ENCODE measurements at regions not wholly inside any gene's neighbourhood (a gene's known extent, or its start where the extent isn't known, plus 50 kb on each side); places are given as distances from the start of the nearest gene placed in this dataset.

- no peak for TF ChIP-seq CTCF (IDR thresholded peaks at IDR 0.05)
- TF ChIP-seq POLR2AphosphoS5 (IDR thresholded peaks at IDR 0.05), result no peak
- TF ChIP-seq POLR2A (IDR thresholded peaks at IDR 0.05), result no peak
- no peak for TF ChIP-seq EP300 (IDR thresholded peaks at IDR 0.05)
Measured at GRCh38 chr5:158482125-158482524, 617.6 kb downstream of the EBF1 start.
